ENCODE measurements at regions not wholly inside any gene's neighbourhood (a gene's known extent, or its start where the extent isn't known, plus 50 kb on each side); places are given as distances from the start of the nearest gene placed in this dataset.

DNA sequence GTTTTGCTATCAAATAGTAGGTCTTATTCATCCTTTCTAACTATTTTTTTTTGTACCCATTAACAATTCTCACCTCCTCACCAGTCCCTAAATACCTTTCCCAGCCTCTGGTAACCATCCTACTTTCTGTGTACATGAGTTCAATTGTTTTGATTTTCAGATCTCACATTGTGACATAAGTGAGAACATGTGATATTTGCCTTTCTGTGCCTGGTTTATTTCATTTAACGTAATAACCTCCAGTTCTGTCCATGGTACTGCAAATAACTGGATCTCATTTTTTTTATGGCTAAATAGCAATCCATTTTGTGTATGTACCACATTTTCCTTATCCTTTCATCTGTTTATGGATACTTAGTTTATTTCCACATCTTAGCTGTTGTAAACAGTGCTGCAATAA lies 181.9 kb upstream of the KIF2B start:
- TF ChIP-seq, protein P1, sequence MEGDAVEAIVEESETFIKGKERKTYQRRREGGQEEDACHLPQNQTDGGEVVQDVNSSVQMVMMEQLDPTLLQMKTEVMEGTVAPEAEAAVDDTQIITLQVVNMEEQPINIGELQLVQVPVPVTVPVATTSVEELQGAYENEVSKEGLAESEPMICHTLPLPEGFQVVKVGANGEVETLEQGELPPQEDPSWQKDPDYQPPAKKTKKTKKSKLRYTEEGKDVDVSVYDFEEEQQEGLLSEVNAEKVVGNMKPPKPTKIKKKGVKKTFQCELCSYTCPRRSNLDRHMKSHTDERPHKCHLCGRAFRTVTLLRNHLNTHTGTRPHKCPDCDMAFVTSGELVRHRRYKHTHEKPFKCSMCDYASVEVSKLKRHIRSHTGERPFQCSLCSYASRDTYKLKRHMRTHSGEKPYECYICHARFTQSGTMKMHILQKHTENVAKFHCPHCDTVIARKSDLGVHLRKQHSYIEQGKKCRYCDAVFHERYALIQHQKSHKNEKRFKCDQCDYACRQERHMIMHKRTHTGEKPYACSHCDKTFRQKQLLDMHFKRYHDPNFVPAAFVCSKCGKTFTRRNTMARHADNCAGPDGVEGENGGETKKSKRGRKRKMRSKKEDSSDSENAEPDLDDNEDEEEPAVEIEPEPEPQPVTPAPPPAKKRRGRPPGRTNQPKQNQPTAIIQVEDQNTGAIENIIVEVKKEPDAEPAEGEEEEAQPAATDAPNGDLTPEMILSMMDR (IDR thresholded peaks at IDR 0.05; ENCODE audit: insufficient read depth, missing control alignments): no peak
- no peak for FAIRE-seq
- DNase-seq (ENCODE audit: insufficient read length, low spot score): no peak

DNA sequence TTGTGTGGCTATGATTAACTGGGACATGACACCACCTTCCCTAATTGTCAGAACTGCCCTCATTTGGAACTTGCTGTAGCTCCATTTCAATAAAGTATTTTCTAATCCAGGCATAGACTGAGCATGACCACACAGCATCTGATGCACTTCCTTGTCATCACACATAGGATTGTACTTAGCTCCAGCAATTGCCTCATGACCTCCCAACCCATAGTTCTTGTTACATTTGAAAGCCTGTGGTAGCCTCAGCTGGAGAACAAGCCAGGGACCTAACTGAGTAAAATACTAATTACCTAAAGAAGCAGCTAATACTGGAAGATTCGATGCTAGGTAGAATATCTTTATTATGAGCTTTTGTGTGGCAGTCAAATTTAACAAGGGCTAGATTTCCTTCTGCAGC lies 187.3 kb upstream of the KIF2B start:
- no peak for DNase-seq (ENCODE audit: insufficient read length, low spot score)
- no peak for FAIRE-seq
- TF ChIP-seq, protein P1 (IDR thresholded peaks at IDR 0.05; ENCODE audit: insufficient read depth, missing control alignments): no peak

DNA sequence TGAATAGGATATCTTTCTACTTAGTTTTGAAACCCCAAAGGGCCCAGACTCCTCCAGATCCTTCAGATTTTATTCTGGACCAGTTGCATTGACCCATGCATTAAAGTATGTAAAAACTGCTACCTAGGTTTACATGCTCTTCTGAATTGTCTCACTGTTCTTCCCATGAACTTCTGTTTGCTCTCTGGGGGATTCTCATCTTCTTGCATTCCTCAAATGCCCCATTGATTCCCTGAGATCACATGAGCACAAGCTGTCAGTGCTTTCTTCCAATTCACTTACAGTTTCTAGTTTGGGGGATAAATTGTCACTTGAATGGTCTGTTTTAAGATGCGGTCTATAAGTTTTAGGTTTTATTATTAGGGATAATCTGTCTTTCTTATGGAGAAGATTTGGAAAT lies 188.9 kb upstream of the KIF2B start:
- TF ChIP-seq, protein P1 (IDR thresholded peaks at IDR 0.05; ENCODE audit: insufficient read depth, missing control alignments): no peak
- FAIRE-seq: no peak
- no peak for DNase-seq (ENCODE audit: insufficient read length, low spot score)

DNA sequence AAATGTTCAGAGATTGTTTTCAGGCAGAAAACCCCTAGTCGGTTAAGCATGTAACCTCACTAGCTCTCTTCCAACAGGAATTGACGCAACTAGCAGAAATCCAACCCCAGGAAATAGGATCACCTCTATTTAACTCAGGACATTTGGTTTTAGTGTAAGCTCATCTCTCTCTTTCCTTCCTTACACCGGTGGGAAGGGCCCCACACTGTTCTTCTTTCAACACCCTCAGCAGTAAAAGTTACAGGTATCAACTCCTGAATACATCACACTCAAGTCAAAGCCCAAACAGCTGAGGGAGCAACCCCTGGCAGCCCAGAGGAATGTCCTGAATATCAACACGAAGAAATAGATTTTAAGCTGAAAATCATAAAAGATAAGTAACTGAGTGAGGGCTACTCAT lies 191.2 kb upstream of the KIF2B start:
- DNase-seq (ENCODE audit: insufficient read length, low spot score): no peak
- TF ChIP-seq, protein P1 (IDR thresholded peaks at IDR 0.05; ENCODE audit: insufficient read depth, missing control alignments): no peak
- no peak for FAIRE-seq

DNA sequence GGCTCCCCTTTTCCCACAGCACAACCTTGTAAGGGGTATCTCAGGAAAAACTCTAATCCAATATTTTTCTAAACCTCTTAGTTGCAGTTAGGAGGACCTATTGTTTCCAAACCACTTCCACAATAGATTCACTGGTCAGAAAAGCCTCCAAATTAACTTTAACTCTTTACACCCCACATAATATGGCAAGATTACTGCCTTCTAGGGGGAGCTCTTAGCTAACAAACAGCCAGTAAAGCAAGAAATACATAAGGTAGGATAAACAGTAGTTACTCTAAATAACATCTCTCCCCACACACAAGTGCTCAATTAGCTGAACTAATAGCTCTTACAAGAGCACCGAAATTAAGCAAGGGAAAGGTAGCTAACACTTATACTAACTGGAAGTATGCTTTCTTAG lies 192.1 kb upstream of the KIF2B start:
- FAIRE-seq (no peak), DNase-seq (ENCODE audit: insufficient read length, low spot score) (no peak)
- TF ChIP-seq, protein P1 (IDR thresholded peaks at IDR 0.05; ENCODE audit: insufficient read depth, missing control alignments): no peak

DNA sequence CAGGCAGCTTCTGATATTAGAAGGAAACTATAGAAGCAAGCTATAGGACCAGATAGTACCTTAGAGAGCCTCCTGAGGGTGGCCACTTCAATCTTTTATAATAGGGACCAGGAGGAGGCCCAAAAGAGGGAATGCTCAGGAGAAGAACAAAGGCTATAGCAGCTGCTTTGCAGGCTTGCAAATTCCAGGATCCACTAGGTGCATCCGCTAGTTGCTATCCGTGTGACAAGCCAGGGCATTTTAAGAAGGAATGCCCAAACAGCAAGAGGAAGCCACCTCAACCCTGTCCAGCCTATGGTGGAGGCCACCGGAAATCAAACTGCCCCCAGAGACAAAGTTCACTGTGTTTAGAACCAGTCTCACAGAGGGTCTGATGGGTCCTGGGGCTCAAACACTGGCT lies 192.6 kb upstream of the KIF2B start:
- TF ChIP-seq, protein P1 (IDR thresholded peaks at IDR 0.05; ENCODE audit: insufficient read depth, missing control alignments): no peak
- DNase-seq (ENCODE audit: insufficient read length, low spot score) (no peak), FAIRE-seq (no peak)

DNA sequence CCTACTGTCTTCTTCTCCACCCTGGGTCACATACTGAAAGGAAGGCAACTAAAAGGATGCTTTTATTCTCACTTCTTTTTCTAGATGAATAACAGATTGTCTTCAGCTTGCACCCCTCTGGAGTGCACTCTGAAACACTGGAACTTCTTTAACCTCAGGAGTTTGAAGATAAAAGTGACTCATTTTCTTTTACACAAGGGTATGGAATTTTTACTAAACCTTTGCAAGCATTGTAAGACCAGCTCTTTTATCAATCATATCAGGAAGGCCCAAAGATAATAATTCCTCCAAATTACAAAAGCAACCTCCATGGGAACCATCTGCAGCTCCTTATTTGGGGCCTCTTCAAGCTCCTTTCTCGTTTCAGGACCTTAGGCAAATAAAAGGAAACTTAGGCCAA lies 193.5 kb upstream of the KIF2B start:
- FAIRE-seq: no peak
- TF ChIP-seq, protein P1 (IDR thresholded peaks at IDR 0.05; ENCODE audit: insufficient read depth, missing control alignments): no peak
- no peak for DNase-seq (ENCODE audit: insufficient read length, low spot score)
